OCI-LY3 (cell line): ENCODE measurements at regions not wholly inside any gene's neighbourhood (a gene's known extent, or its start where the extent isn't known, plus 50 kb on each side); places are given as distances from the start of the nearest gene placed in this dataset.

Experiments used
- CTCF ChIP-seq: fragments of 200-600, 300-600 bp; sonication (generic); IDR thresholded peaks from 2 replicates; pipeline ENCODE4 v1.5.1; 2014; ENCODE audit warnings: antibody characterized with exemption, low read length, low read depth
- EZH2phosphoT487 ChIP-seq: fragments of 200-600 bp; shearing (Covaris generic); IDR thresholded peaks from 2 replicates; pipeline ENCODE4 v1.6.1; 2018; ENCODE audit warnings: antibody characterized with exemption, mixed run types, low read depth

- no peak for TF ChIP-seq CTCF
- TF ChIP-seq EZH2phosphoT487: no peak
Measured at GRCh38 chr14:86935241-86935885, 1057.6 kb downstream of the GALC start.
